Peyer's patch (tissue), 4 donors: ENCODE measurements at regions not wholly inside any gene's neighbourhood (a gene's known extent, or its start where the extent isn't known, plus 50 kb on each side); places are given as distances from the start of the nearest gene placed in this dataset.

Source experiments
- DNase-seq, 3 donors: peaks; one replicate each; pipeline ENCODE4 v3.0.0-alpha.2; 2017 to 2019
- H3K27ac ChIP-seq, 4 donors: fragments of 200-600 bp; sonication (generic); one replicate each; pipeline ENCODE4 v1.5.1; 2016 to 2019
- H3K27me3 ChIP-seq, 2 donors: fragments of 200-600 bp; sonication (generic); one replicate each; pipeline ENCODE4 v1.5.1; 2019
- H3K36me3 ChIP-seq, 3 donors: fragments of 200-600 bp; sonication (generic); one replicate each; pipeline ENCODE4 v1.5.1; 2016 to 2019
- H3K4me1 ChIP-seq, 4 donors: fragments of 200-600 bp; sonication (generic); one replicate each; pipeline ENCODE4 v1.5.1; 2016 to 2019
- H3K4me3 ChIP-seq, 4 donors: fragments of 200-600 bp; sonication (generic); 1 replicate in 3 of 4; 2 replicates in 1 of 4; pipeline ENCODE4 v1.5.1; 2016 to 2019; ENCODE audit warnings: mild to moderate bottlenecking in 1 of 4
- H3K9me3 ChIP-seq, 4 donors: fragments of 200-600 bp; sonication (generic); one replicate each; pipeline ENCODE4 v1.5.1; 2016 to 2019; ENCODE audit warnings: mild to moderate bottlenecking in 1 of 4
- POLR2A ChIP-seq, 2 donors: fragments of 450-650 bp; IDR thresholded peaks; one replicate each; pipeline ENCODE4 v1.5.1; 2017; ENCODE audit warnings: antibody characterized with exemption in 2 of 2, mild to moderate bottlenecking in 2 of 2, moderate library complexity in 2 of 2
- TF ChIP-seq, protein P1 (sequence below), 6 experiments: fragments of 450-650 bp in 4 of 6; fragments of 200-600 bp in 2 of 6; sonication (generic) in 1 of 6; IDR thresholded peaks; one replicate each; pipeline ENCODE4 v1.5.1; 2017 to 2019; ENCODE audit warnings: antibody characterized with exemption in 6 of 6, mild to moderate bottlenecking in 3 of 6, moderate library complexity in 1 of 6

DNA sequence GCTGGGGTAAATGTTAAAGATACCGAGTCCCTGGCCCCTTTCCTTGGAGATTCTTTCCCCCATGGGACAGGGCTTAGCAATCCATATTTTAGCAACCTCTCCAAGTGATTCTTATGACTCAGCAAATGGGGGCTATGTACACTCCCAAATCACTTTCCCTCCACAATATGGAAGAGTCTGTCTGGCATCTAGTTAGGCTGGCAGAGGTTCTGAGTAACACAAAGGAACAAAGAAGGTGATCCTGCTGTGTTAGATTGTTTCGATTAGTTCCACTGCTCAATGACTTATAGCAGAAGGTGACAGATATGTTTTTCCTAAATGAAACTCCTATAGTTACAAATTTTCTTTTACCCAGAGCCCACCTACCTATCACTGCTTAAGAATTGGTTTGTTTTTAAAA lies 154.0 kb upstream of the SYT13 start:
- H3K27me3 ChIP-seq: no peaks in the 10 kb centered on the region
- H3K27ac ChIP-seq: no peak overlapping the region
- no peak for TF ChIP-seq POLR2A (IDR thresholded peaks at IDR 0.05)
- TF ChIP-seq, protein P1, sequence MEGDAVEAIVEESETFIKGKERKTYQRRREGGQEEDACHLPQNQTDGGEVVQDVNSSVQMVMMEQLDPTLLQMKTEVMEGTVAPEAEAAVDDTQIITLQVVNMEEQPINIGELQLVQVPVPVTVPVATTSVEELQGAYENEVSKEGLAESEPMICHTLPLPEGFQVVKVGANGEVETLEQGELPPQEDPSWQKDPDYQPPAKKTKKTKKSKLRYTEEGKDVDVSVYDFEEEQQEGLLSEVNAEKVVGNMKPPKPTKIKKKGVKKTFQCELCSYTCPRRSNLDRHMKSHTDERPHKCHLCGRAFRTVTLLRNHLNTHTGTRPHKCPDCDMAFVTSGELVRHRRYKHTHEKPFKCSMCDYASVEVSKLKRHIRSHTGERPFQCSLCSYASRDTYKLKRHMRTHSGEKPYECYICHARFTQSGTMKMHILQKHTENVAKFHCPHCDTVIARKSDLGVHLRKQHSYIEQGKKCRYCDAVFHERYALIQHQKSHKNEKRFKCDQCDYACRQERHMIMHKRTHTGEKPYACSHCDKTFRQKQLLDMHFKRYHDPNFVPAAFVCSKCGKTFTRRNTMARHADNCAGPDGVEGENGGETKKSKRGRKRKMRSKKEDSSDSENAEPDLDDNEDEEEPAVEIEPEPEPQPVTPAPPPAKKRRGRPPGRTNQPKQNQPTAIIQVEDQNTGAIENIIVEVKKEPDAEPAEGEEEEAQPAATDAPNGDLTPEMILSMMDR (IDR thresholded peaks at IDR 0.05): no peak
- H3K4me3 ChIP-seq: no peak overlapping the region
- H3K36me3 ChIP-seq: no peaks in the 10 kb centered on the region
- no peak for DNase-seq
- no peaks in the 10 kb centered on the region for H3K4me1 ChIP-seq
- no peaks in the 10 kb centered on the region for H3K9me3 ChIP-seq

DNA sequence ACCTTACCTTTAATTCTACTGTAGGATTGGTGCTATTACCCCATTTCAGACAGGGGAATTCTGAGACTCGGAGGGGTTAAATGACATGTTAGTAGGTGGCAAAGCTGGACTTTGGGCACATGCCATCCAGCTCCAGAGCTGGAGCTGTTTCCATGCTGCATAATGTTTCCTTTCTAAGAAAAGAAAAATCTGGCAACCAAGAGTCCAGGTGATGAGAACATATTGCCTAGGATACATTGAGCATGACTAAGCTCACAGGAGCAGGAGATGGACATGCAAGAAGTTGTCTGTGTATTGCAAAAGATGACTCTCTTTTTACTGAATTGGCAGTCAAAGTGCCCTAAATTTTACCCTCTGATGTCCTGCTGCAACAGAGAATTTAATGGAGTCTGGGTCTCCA lies 150.8 kb upstream of the SYT13 start:
- Histone ChIP-seq H3K9me3 (no peaks in the 10 kb centered on the region), H3K27ac (no peak overlapping the region), H3K36me3 (no peaks in the 10 kb centered on the region), H3K4me1 (no peaks in the 10 kb centered on the region), H3K27me3 (no peaks in the 10 kb centered on the region), H3K4me3 (no peak overlapping the region)
- TF ChIP-seq POLR2A (IDR thresholded peaks at IDR 0.05): no peak
- TF ChIP-seq, protein P1 (IDR thresholded peaks at IDR 0.05): no peak
- no peak for DNase-seq

DNA sequence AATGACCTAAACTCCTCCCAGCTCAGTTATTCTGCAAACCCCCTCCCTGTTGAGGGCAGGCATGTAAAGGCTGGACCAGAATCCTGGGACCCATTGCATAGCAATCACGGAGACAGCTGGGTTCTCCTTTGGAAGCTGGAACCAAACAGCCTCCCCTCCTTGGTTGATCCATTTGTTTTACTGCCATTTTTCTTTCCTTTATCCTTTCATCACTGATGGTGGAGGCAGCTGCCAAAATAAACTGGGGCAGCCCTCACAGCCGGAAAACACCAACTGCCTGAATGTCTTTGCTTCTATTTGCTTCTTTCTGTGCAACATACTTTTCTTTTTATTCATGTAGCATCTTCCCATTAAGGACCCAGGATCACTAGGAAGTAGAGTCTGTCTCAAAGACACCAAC lies 150.0 kb upstream of the SYT13 start:
- no peak for DNase-seq
- no peaks in the 10 kb centered on the region for H3K36me3 ChIP-seq
- no peak overlapping the region for H3K27ac ChIP-seq
- H3K9me3 ChIP-seq: no peaks in the 10 kb centered on the region
- no peaks in the 10 kb centered on the region for H3K27me3 ChIP-seq
- H3K4me3 ChIP-seq: no peak overlapping the region
- no peaks in the 10 kb centered on the region for H3K4me1 ChIP-seq
- TF ChIP-seq POLR2A (IDR thresholded peaks at IDR 0.05): no peak
- TF ChIP-seq, protein P1 (IDR thresholded peaks at IDR 0.05): no peak

DNA sequence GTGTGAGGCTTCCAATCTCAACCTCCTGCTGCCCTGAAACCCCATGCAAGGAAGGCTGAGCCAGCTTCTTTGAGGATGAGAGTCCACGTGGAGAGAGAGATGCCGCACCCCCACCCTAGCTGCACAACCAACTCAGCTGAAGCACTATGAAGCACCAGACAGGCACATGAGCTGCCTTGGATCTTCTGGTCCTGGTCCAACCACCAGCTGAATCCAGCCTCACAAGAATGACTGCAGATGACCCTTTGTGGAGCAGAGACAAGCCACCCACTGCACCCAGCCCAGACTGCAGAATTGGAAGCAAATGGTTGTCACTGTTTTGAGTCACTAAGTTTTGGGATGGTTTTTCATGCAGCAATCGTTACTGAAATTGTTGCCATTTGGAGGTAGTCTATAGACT lies 149.6 kb upstream of the SYT13 start:
- no peak overlapping the region for H3K4me3 ChIP-seq
- H3K27ac ChIP-seq: no peak overlapping the region
- H3K4me1 ChIP-seq: no peaks in the 10 kb centered on the region
- H3K36me3 ChIP-seq: no peaks in the 10 kb centered on the region
- no peak for DNase-seq
- H3K9me3 ChIP-seq: no peaks in the 10 kb centered on the region
- TF ChIP-seq, protein P1 (IDR thresholded peaks at IDR 0.05): no peak
- TF ChIP-seq POLR2A (IDR thresholded peaks at IDR 0.05): no peak
- no peaks in the 10 kb centered on the region for H3K27me3 ChIP-seq

DNA sequence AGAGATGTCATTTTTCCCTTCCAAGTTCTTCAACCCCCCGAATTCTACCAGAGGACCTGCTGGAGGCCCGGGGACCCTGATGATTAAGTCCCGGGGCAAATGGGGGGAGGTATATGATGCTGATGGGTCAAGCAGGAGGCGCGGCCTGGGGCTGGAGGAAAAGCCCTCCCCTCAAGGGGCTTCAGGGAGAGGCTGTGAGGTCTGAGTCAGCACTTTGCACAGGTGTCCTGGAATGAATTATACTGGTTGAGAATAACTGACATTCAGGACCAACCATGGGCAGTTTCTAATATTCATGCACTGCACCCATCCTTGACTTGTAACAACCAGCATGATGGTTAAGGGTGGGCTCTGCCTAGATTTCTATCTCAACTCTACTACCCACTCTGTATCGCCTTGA lies 146.8 kb upstream of the SYT13 start:
- Histone ChIP-seq H3K4me1 (no peaks in the 10 kb centered on the region), H3K9me3 (no peaks in the 10 kb centered on the region), H3K27ac (no peak overlapping the region), H3K4me3 (no peak overlapping the region), H3K27me3 (no peaks in the 10 kb centered on the region), H3K36me3 (no peaks in the 10 kb centered on the region)
- no peak for DNase-seq
- no peak for TF ChIP-seq POLR2A (IDR thresholded peaks at IDR 0.05)
- TF ChIP-seq, protein P1 (IDR thresholded peaks at IDR 0.05): no peak

DNA sequence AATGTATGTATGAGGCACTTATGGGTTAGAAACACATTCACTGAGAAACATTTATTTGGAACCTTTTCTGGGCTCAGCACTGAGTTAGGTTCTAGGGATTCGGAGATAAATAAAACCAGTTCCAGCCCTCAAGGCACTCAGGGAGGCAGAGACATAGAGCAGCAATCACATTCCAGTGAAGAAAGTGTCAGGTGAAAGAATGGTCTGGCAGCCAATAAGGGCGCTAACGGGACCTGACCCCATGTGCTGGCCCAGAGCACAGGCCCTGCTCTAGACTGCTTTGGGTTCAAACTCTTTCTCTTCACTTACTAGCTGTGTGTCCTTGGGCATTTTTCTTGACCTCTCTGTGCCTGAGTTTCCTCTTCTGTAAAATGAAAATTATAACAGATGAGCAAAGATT lies 146.0 kb upstream of the SYT13 start:
- Histone ChIP-seq H3K4me3 (no peak overlapping the region), H3K36me3 (no peaks in the 10 kb centered on the region), H3K27ac (no peak overlapping the region), H3K27me3 (no peaks in the 10 kb centered on the region), H3K4me1 (no peaks in the 10 kb centered on the region), H3K9me3 (no peaks in the 10 kb centered on the region)
- no peak for DNase-seq
- TF ChIP-seq, protein P1 (IDR thresholded peaks at IDR 0.05): no peak
- no peak for TF ChIP-seq POLR2A (IDR thresholded peaks at IDR 0.05)
